ENCODE measurements at regions not wholly inside any gene's neighbourhood (a gene's known extent, or its start where the extent isn't known, plus 50 kb on each side); places are given as distances from the start of the nearest gene placed in this dataset.

DNA sequence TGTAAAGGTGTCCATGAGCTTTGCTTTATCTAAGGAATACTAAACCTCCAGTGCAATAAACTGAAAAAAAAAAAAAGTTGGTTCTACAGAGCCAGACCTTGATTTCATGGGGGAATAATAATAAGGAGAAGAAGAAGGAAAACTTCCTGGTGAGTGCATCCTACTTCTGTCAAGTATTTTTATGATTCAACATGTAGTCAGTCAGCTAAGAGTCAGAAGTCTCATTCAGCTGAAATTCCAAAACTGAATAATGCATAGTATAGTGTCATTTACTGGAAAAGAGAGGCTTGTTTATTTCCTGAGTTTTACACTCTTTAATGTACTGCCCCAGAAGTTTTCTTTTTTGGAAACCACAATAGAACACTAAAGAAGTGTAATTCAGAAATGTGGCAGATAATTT is 77.8 kb upstream of the TACR1 start:
- no peak for DNase-seq

GRCh38 chr2:75276093-75277029 is 77.0 kb upstream of the TACR1 start:
- no peak for DNase-seq

GRCh38 chr2:75274936-75275335 is 75.6 kb upstream of the TACR1 start:
- no peak for DNase-seq

GRCh38 chr2:75268112-75268511 is 68.8 kb upstream of the TACR1 start:
- no peak for DNase-seq

DNA sequence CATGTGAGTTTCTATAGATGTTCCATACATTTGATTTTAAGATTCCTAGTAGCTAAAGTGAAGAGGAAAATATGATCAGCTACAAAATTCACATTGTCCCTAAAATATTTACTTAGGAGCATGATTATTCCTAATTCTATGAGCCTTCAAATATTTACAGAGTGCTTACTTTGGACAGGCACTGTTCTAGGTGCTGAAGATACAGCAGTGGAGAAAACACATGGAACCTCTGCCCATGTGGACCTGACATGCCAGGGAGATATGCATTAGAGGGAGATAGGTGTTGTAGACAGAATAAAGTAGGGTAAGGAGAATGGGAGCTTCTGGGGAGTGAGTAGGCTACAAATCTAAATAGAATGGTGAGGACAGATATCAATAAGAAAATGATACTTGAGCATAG is 62.6 kb upstream of the TACR1 start:
- no peak for DNase-seq

GRCh38 chr2:75260946-75261345 is 61.6 kb upstream of the TACR1 start:
- no peak for DNase-seq

DNA sequence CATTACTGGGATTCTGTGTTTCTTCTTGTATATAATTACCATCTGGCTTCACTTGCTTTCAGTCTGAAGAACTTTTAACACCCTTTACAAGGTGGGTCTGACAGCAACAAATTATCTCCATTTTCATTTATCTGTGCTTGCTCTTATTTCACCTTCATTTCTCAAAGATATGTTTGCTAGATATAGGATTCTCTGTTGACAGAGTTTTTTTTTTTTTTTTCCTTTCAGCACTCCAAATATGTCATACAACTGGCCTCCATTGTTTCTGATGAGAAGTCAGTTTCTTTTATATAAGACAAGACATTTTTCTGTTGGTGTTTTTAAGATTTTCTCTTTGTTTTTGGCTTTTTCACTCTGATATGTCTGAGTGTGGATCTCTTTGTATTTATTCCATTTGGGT is 59.3 kb upstream of the TACR1 start:
- DNase-seq, result no peak

GRCh38 chr2:75256485-75256884 is 57.2 kb upstream of the TACR1 start:
- DNase-seq, result no peak

DNA sequence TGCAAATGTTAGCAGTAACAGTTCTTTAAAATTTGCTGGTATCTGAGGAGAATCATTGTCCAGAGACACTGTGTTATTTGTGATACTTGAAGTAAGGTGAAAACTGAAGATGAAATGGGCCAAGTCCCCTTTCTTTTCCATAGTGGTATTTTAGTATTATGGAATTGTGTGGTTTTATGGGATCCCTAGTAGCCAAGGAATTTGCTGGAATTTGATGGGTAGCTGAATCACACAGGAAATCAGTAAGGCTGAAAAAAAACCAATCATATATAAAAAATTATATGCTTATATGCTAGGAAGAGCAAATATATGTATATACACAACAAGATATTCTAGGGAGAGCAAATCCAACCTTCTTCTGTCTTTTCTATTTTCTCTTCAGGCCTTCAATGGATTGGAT is 54.2 kb upstream of the TACR1 start:
- DNase-seq, result no peak

GRCh38 chr2:75251896-75252295 is 52.6 kb upstream of the TACR1 start:
- DNase-seq, result no peak

Data from NCI-H82 (cell line).